ENCODE measurements at regions not wholly inside any gene's neighbourhood (a gene's known extent, or its start where the extent isn't known, plus 50 kb on each side); places are given as distances from the start of the nearest gene placed in this dataset.

DNA sequence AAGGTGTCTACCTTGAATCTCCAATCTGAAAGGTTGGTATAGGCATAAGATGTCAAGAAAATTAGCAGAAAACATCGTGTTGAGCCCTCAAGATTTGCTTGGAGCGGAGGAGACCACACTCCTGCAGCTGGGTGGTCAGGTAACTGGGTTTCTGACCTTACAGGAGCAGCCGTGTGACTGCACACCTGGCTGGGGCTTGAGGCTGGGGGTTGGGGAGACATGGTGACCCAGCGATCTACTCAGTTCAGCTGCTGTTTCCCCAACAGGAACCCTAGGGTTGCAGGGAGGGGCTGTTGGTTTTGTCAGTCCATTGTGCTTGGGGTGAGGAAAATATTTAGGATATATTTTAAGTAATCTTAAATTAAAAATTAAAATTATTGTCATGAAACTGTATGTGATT, 147.0 kb upstream of the ZNF32 start:
- TF ChIP-seq, protein P1, sequence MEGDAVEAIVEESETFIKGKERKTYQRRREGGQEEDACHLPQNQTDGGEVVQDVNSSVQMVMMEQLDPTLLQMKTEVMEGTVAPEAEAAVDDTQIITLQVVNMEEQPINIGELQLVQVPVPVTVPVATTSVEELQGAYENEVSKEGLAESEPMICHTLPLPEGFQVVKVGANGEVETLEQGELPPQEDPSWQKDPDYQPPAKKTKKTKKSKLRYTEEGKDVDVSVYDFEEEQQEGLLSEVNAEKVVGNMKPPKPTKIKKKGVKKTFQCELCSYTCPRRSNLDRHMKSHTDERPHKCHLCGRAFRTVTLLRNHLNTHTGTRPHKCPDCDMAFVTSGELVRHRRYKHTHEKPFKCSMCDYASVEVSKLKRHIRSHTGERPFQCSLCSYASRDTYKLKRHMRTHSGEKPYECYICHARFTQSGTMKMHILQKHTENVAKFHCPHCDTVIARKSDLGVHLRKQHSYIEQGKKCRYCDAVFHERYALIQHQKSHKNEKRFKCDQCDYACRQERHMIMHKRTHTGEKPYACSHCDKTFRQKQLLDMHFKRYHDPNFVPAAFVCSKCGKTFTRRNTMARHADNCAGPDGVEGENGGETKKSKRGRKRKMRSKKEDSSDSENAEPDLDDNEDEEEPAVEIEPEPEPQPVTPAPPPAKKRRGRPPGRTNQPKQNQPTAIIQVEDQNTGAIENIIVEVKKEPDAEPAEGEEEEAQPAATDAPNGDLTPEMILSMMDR (conservative IDR thresholded peaks at IDR 0.05 in 1 of 2, IDR thresholded peaks at IDR 0.05 in 1 of 2; ENCODE audit: extremely low read depth in 1 of 2, insufficient read depth in 1 of 2, low read depth in 1 of 2, low read length in 2 of 2) = no peak
- TF ChIP-seq EZH2 (IDR thresholded peaks at IDR 0.05; ENCODE audit: borderline replicate concordance, low read length) = no peak
